ENCODE measurements at regions not wholly inside any gene's neighbourhood (a gene's known extent, or its start where the extent isn't known, plus 50 kb on each side); places are given as distances from the start of the nearest gene placed in this dataset.
"Not testable (repeated sequence)": the region's sequence is repeated elsewhere in the genome, so short reads cannot be mapped to it uniquely, and the experiment has no call there.

GRCh38 chr1:173257805-173258204 lies 50.7 kb upstream of the TNFSF4 start:
- no peak overlapping the region for H3K9ac ChIP-seq (ENCODE audit: low read length)
- no peak overlapping the region for H3K4me3 ChIP-seq (ENCODE audit: low read length)
- H3K27ac ChIP-seq (ENCODE audit: low read depth, low read length): no peak overlapping the region
- no peaks in the 10 kb centered on the region for H3K36me3 ChIP-seq (ENCODE audit: control insufficient read depth, insufficient read depth, low read length)
- H3K27me3 ChIP-seq (ENCODE audit: control insufficient read depth, insufficient read depth, low read length): no peaks in the 10 kb centered on the region
- H3K4me1 ChIP-seq (ENCODE audit: control insufficient read depth, insufficient read depth, low read length): no peaks in the 10 kb centered on the region

GRCh38 chr1:173258479-173259264 lies 51.5 kb upstream of the TNFSF4 start:
- H3K36me3 ChIP-seq (ENCODE audit: control insufficient read depth, insufficient read depth, low read length): no peaks in the 10 kb centered on the region
- no peak overlapping the region for H3K4me3 ChIP-seq (ENCODE audit: low read length)
- H3K4me1 ChIP-seq (ENCODE audit: control insufficient read depth, insufficient read depth, low read length): no peaks in the 10 kb centered on the region
- no peak overlapping the region for H3K9ac ChIP-seq (ENCODE audit: low read length)
- H3K27me3 ChIP-seq (ENCODE audit: control insufficient read depth, insufficient read depth, low read length): no peaks in the 10 kb centered on the region
- H3K27ac ChIP-seq (ENCODE audit: low read depth, low read length): no peak overlapping the region

- H3K9ac ChIP-seq (ENCODE audit: low read length); H3K4me1 ChIP-seq (ENCODE audit: control insufficient read depth, insufficient read depth, low read length); H3K27me3 ChIP-seq (ENCODE audit: control insufficient read depth, insufficient read depth, low read length); H3K36me3 ChIP-seq (ENCODE audit: control insufficient read depth, insufficient read depth, low read length); H3K27ac ChIP-seq (ENCODE audit: low read depth, low read length); H3K4me3 ChIP-seq (ENCODE audit: low read length): not testable (repeated sequence)
Measured at GRCh38 chr1:173260329-173260728, 53.2 kb upstream of the TNFSF4 start.

DNA sequence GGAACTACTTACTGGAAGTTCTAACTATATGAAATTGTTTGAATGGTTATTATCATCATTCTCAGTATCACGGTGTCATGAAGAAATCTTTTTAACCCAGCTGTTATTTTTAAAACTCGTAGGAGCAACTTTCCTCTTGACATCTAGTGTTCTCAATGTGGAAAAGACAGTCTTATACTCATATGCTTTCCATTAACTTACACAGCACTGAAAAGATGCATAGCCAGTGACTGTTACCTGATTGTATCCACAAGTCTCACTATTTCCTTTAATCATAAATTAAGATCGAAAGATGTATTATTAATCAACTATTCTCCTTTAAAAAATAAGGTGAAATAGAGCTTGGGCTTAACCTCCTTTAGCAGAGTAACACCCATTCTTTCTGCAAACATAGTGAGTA lies 59.7 kb upstream of the TNFSF4 start:
- Histone ChIP-seq H3K36me3 (ENCODE audit: control insufficient read depth, insufficient read depth, low read length) (no peaks in the 10 kb centered on the region), H3K4me3 (ENCODE audit: low read length) (no peak overlapping the region), H3K4me1 (ENCODE audit: control insufficient read depth, insufficient read depth, low read length) (no peaks in the 10 kb centered on the region), H3K27me3 (ENCODE audit: control insufficient read depth, insufficient read depth, low read length) (no peaks in the 10 kb centered on the region), H3K27ac (ENCODE audit: low read depth, low read length) (no peak overlapping the region), H3K9ac (ENCODE audit: low read length) (no peak overlapping the region)

- Histone ChIP-seq H3K4me3 (ENCODE audit: low read length) (no peak overlapping the region), H3K27ac (ENCODE audit: low read depth, low read length) (no peak overlapping the region), H3K27me3 (ENCODE audit: control insufficient read depth, insufficient read depth, low read length) (no peaks in the 10 kb centered on the region), H3K9ac (ENCODE audit: low read length) (no peak overlapping the region), H3K4me1 (ENCODE audit: control insufficient read depth, insufficient read depth, low read length) (no peaks in the 10 kb centered on the region), H3K36me3 (ENCODE audit: control insufficient read depth, insufficient read depth, low read length) (no peaks in the 10 kb centered on the region)
Measured at GRCh38 chr1:173267453-173267945, 60.4 kb upstream of the TNFSF4 start.

- H3K27me3 ChIP-seq (ENCODE audit: control insufficient read depth, insufficient read depth, low read length): no peaks in the 10 kb centered on the region
- H3K4me3 ChIP-seq (ENCODE audit: low read length): no peak overlapping the region
- H3K27ac ChIP-seq (ENCODE audit: low read depth, low read length): no peak overlapping the region
Measured at GRCh38 chr1:173268261-173268660, 61.1 kb upstream of the TNFSF4 start.

DNA sequence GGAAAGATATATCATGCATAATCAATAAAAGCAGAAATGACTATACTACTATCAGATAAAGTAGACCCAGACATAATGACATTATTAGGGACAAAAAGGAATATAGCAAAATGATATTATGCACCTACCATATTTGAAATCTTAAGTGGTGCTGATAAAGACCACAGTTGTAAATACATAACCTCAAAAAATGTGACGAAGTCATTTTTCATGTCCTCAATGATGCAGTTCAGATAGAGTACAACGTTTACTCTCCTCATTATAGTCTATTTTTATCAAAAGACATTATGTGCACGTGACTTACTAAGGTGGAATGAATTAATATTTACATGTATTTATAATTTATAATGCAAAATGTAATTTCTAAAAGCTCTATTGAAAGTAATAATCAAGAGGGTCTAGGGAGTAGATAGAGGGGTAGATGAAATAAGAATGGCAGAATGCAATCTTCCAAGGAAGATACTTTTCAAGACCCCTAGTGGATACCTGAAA lies 61.7 kb upstream of the TNFSF4 start:
- Histone ChIP-seq H3K27me3 (ENCODE audit: control insufficient read depth, insufficient read depth, low read length) (no peaks in the 10 kb centered on the region), H3K4me1 (ENCODE audit: control insufficient read depth, insufficient read depth, low read length) (no peaks in the 10 kb centered on the region)

More at GRCh38 chr1:173268261-173268660, 61.1 kb upstream of the TNFSF4 start:
- H3K36me3 ChIP-seq (ENCODE audit: control insufficient read depth, insufficient read depth, low read length): no peaks in the 10 kb centered on the region
- no peak overlapping the region for H3K9ac ChIP-seq (ENCODE audit: low read length)
- H3K4me1 ChIP-seq (ENCODE audit: control insufficient read depth, insufficient read depth, low read length): no peaks in the 10 kb centered on the region

DNA sequence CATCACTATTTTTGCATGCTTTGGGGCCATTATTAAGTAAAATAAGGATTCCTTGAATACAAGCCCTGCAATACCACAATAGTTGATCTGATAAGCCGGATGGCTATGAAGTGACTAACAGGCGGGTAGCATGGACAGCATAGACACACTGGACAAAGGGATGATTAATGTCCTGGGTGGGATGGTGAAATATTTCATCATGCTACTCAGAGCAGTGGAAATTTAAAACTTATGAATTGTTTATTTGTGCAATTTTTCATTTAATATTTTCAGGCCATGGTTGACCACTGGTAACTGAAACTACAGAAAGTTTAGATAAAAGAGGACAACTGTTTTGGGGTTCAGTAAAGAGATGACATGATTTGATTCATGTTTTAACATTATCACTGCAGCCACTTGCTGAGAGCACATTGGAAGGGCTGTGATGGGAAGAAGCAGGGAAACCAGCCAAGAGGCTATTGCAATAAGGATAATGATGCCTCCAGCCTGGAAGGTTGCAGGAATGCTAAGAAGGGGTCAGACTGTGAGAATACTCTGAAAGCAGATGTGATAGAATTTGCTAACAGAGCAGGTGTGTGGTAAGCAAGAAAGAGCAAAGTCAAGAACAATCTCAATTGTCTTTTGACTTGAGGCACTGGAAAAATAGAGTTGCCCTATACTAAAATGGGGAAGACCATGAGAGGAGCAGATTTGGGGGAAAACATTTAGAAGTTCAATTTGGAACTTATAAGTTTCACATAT lies 62.5 kb upstream of the TNFSF4 start:
- Histone ChIP-seq H3K4me1 (ENCODE audit: control insufficient read depth, insufficient read depth, low read length) (no peaks in the 10 kb centered on the region), H3K9ac (ENCODE audit: low read length) (no peak overlapping the region), H3K27ac (ENCODE audit: low read depth, low read length) (no peak overlapping the region), H3K27me3 (ENCODE audit: control insufficient read depth, insufficient read depth, low read length) (no peaks in the 10 kb centered on the region), H3K36me3 (ENCODE audit: control insufficient read depth, insufficient read depth, low read length) (no peaks in the 10 kb centered on the region), H3K4me3 (ENCODE audit: low read length) (no peak overlapping the region)

More for the DNA sequence above, 61.7 kb upstream of the TNFSF4 start:
- no peak overlapping the region for H3K4me3 ChIP-seq (ENCODE audit: low read length)
- H3K27ac ChIP-seq (ENCODE audit: low read depth, low read length): no peak overlapping the region
- H3K9ac ChIP-seq (ENCODE audit: low read length): no peak overlapping the region
- no peaks in the 10 kb centered on the region for H3K36me3 ChIP-seq (ENCODE audit: control insufficient read depth, insufficient read depth, low read length)

DNA sequence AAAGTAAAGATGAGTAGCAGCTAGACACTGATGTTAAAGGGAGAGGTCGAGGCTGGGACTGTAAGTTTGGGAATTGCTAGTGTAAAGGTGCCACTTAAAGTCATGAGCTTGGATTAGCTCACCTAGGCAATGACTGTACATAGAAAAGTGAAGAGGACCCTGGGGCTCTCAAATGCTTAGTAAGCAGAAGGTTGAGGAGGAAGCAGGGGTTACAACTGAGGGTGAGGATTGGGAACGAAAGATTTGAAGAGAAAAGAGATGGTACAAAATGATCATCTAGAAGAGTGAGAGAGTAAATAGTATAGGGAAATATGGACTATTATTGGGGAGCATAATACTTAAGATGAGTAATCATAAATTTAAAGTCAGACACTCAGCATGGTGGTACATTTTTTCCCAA lies 63.1 kb upstream of the TNFSF4 start:
- Histone ChIP-seq H3K36me3 (ENCODE audit: control insufficient read depth, insufficient read depth, low read length) (no peaks in the 10 kb centered on the region), H3K9ac (ENCODE audit: low read length) (no peak overlapping the region)

DNA sequence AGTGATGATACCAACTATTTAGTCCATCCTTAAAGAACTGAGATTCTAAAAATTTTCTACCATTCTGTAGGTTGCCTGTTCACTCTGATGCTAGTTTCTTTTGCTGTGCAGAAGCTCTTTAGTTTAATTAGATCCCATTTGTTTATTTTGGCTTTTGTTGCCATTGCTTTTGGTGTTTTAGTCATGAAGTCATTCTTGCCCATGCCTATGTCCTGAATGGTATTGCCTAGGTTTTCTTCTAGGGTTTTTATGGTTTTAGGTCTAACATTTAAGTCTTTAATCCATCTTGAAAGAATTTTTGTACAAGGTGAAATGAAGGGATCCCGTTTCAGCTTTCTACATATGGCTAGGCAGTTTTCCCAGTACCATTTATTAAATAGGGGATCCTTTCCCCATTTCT lies 63.9 kb upstream of the TNFSF4 start:
- not testable (repeated sequence) for H3K4me1 ChIP-seq (ENCODE audit: control insufficient read depth, insufficient read depth, low read length); H3K4me3 ChIP-seq (ENCODE audit: low read length); H3K27me3 ChIP-seq (ENCODE audit: control insufficient read depth, insufficient read depth, low read length); H3K27ac ChIP-seq (ENCODE audit: low read depth, low read length); H3K36me3 ChIP-seq (ENCODE audit: control insufficient read depth, insufficient read depth, low read length); H3K9ac ChIP-seq (ENCODE audit: low read length)

More for the DNA sequence above, 63.1 kb upstream of the TNFSF4 start:
- no peaks in the 10 kb centered on the region for H3K4me1 ChIP-seq (ENCODE audit: control insufficient read depth, insufficient read depth, low read length)
- no peak overlapping the region for H3K4me3 ChIP-seq (ENCODE audit: low read length)
- no peak overlapping the region for H3K27ac ChIP-seq (ENCODE audit: low read depth, low read length)
- no peaks in the 10 kb centered on the region for H3K27me3 ChIP-seq (ENCODE audit: control insufficient read depth, insufficient read depth, low read length)

DNA sequence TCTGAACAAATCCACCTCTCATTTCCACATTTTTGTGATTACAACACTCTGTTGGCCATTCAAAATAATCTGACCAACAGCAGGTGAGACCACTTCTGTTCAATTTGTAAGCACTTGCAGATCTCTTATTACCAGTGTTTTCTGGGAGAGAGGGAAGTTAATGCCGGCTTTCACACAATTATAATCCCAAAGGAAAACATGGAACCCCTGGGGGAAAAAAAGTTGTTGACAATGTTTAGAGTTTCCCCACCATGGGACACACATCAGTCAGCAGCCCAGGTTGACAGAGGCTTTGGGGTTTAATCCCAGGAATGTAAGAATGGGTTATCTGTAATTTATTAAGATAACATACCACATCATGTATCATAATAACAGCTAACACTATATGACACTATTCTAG lies 68.4 kb upstream of the TNFSF4 start:
- H3K36me3 ChIP-seq (ENCODE audit: control insufficient read depth, insufficient read depth, low read length): no peaks in the 10 kb centered on the region
- no peak overlapping the region for H3K9ac ChIP-seq (ENCODE audit: low read length)
- no peak overlapping the region for H3K27ac ChIP-seq (ENCODE audit: low read depth, low read length)
- no peaks in the 10 kb centered on the region for H3K4me1 ChIP-seq (ENCODE audit: control insufficient read depth, insufficient read depth, low read length)
- no peak overlapping the region for H3K4me3 ChIP-seq (ENCODE audit: low read length)
- H3K27me3 ChIP-seq (ENCODE audit: control insufficient read depth, insufficient read depth, low read length): no peaks in the 10 kb centered on the region

- no peaks in the 10 kb centered on the region for H3K4me1 ChIP-seq (ENCODE audit: control insufficient read depth, insufficient read depth, low read length)
- no peak overlapping the region for H3K4me3 ChIP-seq (ENCODE audit: low read length)
- no peaks in the 10 kb centered on the region for H3K36me3 ChIP-seq (ENCODE audit: control insufficient read depth, insufficient read depth, low read length)
- H3K9ac ChIP-seq (ENCODE audit: low read length): no peak overlapping the region
- H3K27me3 ChIP-seq (ENCODE audit: control insufficient read depth, insufficient read depth, low read length): no peaks in the 10 kb centered on the region
- no peak overlapping the region for H3K27ac ChIP-seq (ENCODE audit: low read depth, low read length)
Measured at GRCh38 chr1:173276922-173277800, 70.0 kb upstream of the TNFSF4 start.

Measured in rectal smooth muscle tissue (tissue), 1 donor.